Skeletal muscle satellite cell (primary cell): ENCODE measurements at regions not wholly inside any gene's neighbourhood (a gene's known extent, or its start where the extent isn't known, plus 50 kb on each side); places are given as distances from the start of the nearest gene placed in this dataset.
"Not testable (repeated sequence)": the region's sequence is repeated elsewhere in the genome, so short reads cannot be mapped to it uniquely, and the experiment has no call there.

Experiments
- H3K27me3 ChIP-seq: 2 replicates; pipeline ENCODE4 v1.7.0; 2013; ENCODE audit warnings: low read length; ENCODE audit not compliant: control insufficient read depth, insufficient read depth
- H3K36me3 ChIP-seq: 2 replicates; pipeline ENCODE4 v1.7.0; 2013; ENCODE audit warnings: mild to moderate bottlenecking, control low read depth, low read length; ENCODE audit not compliant: insufficient read depth
- H3K4me1 ChIP-seq: 2 replicates; pipeline ENCODE4 v1.7.0; 2013; ENCODE audit warnings: low read length; ENCODE audit not compliant: control insufficient read depth, insufficient read depth
- H3K4me2 ChIP-seq: 2 replicates; pipeline ENCODE4 v1.7.0; 2013; ENCODE audit warnings: mild to moderate bottlenecking, low read length
- H3K4me3 ChIP-seq: 2 replicates; pipeline ENCODE4 v1.7.0; 2013; ENCODE audit warnings: low read length
- H3K9ac ChIP-seq: 2 replicates; pipeline ENCODE4 v1.7.0; 2013; ENCODE audit warnings: mild to moderate bottlenecking, low read depth, low read length, moderate library complexity
- H3K9me3 ChIP-seq: replicated peaks from 2 replicates; pipeline ENCODE4 v1.7.0; 2013; ENCODE audit warnings: mild to moderate bottlenecking, control low read depth, low read length

- no peaks in the 10 kb centered on the region for H3K9me3 ChIP-seq
- H3K9ac ChIP-seq: no peak overlapping the region
- H3K4me1 ChIP-seq: no peaks in the 10 kb centered on the region
- H3K27me3 ChIP-seq: no peaks in the 10 kb centered on the region
- H3K36me3 ChIP-seq: no peaks in the 10 kb centered on the region
- H3K4me3 ChIP-seq: no peak overlapping the region
- H3K4me2 ChIP-seq: no peak overlapping the region
These were observed 1440.2 kb downstream of the ADGRL3 start for GRCh38 chr4:62640296-62640695.

- Histone ChIP-seq H3K9me3 (no peaks in the 10 kb centered on the region), H3K36me3 (no peaks in the 10 kb centered on the region), H3K4me1 (no peaks in the 10 kb centered on the region), H3K4me2 (no peak overlapping the region), H3K9ac (no peak overlapping the region), H3K4me3 (no peak overlapping the region), H3K27me3 (no peaks in the 10 kb centered on the region)
These were observed 1427.5 kb downstream of the ADGRL3 start for GRCh38 chr4:62627671-62628070.

- no peak overlapping the region for H3K4me2 ChIP-seq
- no peaks in the 10 kb centered on the region for H3K36me3 ChIP-seq
- no peak overlapping the region for H3K4me3 ChIP-seq
- no peak overlapping the region for H3K9ac ChIP-seq
- H3K4me1 ChIP-seq: no peaks in the 10 kb centered on the region
- no peaks in the 10 kb centered on the region for H3K9me3 ChIP-seq
- H3K27me3 ChIP-seq: no peaks in the 10 kb centered on the region
These were observed 1427.0 kb downstream of the ADGRL3 start for GRCh38 chr4:62627141-62627540.

DNA sequence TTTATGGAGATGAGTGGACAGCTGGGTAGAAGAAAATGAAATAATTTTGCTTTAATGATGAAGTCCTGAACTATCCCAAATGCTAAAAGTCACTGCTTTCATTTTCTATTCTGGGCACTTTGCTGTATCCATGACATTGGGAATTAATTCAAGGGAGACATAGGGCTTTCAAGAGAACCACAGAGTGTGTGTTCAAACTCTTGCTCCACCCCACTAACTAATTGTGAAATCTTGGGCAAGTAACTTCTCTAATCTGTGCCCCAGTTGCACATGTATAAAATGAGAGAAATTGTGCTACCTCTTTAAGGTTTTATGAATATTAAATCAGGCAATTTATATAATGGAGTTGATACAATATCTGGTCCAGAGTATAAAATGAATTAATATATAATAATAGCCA lies 1422.0 kb downstream of the ADGRL3 start:
- Histone ChIP-seq H3K27me3 (no peaks in the 10 kb centered on the region), H3K9me3 (no peaks in the 10 kb centered on the region), H3K36me3 (no peaks in the 10 kb centered on the region), H3K4me2 (no peak overlapping the region), H3K4me1 (no peaks in the 10 kb centered on the region), H3K9ac (no peak overlapping the region), H3K4me3 (no peak overlapping the region)

DNA sequence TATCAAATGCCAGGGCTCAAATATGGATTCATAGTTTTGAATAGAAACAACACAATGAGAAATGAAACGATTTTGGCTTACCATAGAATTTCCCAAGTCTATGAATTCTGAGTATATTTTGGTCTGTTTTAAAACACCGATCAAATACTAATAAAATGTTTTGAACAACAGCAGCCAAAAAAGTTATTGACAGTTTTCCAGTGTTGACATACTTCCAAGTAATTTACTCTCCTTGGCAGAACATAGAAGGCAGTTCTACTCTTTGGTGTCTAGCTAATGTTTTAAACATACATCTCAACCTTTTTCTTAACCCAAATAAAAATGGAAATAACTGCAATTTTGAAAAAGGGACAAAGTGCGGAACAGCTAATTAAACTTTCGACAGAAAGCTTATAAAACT lies 1419.8 kb downstream of the ADGRL3 start:
- Histone ChIP-seq H3K9me3 (no peaks in the 10 kb centered on the region), H3K4me1 (no peaks in the 10 kb centered on the region), H3K9ac (no peak overlapping the region), H3K36me3 (no peaks in the 10 kb centered on the region), H3K4me2 (no peak overlapping the region), H3K27me3 (no peaks in the 10 kb centered on the region), H3K4me3 (no peak overlapping the region)

DNA sequence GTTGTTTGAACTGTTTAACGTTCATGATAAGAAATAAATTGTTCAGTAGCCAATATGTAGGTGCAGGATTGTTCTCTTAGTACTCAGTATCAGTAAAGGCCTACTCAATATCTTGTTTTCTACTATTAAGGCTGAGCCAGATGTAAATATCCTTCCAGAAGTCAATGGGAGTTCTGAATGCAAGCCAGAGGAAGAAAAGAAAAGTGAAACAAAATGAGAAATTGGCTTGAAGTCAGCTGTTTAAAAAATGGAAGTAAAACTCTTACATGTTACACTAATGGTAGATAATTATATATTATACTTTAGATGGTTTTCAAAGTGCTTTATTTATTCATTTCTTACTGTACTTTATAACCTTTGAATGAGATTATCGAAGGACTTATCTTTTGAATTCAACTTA lies 1417.9 kb downstream of the ADGRL3 start:
- H3K27me3 ChIP-seq: no peaks in the 10 kb centered on the region
- H3K4me3 ChIP-seq: no peak overlapping the region
- no peaks in the 10 kb centered on the region for H3K36me3 ChIP-seq
- no peak overlapping the region for H3K4me2 ChIP-seq
- H3K9ac ChIP-seq: no peak overlapping the region
- H3K4me1 ChIP-seq: no peaks in the 10 kb centered on the region
- H3K9me3 ChIP-seq: no peaks in the 10 kb centered on the region

DNA sequence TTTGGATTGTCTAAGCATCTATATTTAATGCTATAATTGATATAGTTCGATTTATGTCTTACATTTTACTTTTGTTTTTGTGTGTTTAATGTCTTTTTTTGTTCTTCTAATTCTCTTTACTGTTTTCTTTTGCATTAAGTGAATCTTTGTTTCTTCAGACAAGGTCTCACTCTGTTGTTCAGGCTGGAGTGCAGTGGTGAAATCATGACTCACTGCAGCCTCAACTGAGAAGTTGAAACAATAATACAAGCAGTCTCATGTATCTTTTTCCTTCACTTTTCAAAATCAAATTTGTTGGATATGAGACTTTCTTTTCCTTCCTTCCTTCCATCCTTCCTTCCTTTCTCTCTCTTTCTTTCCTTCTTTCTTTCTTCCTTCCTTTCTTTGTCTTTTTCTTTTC lies 1401.6 kb downstream of the ADGRL3 start:
- Histone ChIP-seq H3K4me1 (no peaks in the 10 kb centered on the region), H3K27me3 (no peaks in the 10 kb centered on the region), H3K4me2 (no peak overlapping the region), H3K36me3 (no peaks in the 10 kb centered on the region), H3K9ac (no peak overlapping the region), H3K9me3 (no peaks in the 10 kb centered on the region), H3K4me3 (no peak overlapping the region)

GRCh38 chr4:62595265-62595664 lies 1395.1 kb downstream of the ADGRL3 start:
- not testable (repeated sequence) for H3K27me3 ChIP-seq, H3K4me3 ChIP-seq, H3K9ac ChIP-seq, H3K9me3 ChIP-seq, H3K36me3 ChIP-seq, H3K4me1 ChIP-seq, H3K4me2 ChIP-seq

- H3K4me1 ChIP-seq: no peaks in the 10 kb centered on the region
- H3K9ac ChIP-seq: no peak overlapping the region
- no peak overlapping the region for H3K4me3 ChIP-seq
- no peaks in the 10 kb centered on the region for H3K9me3 ChIP-seq
- H3K36me3 ChIP-seq: no peaks in the 10 kb centered on the region
- no peak overlapping the region for H3K4me2 ChIP-seq
- no peaks in the 10 kb centered on the region for H3K27me3 ChIP-seq
These were observed 1391.6 kb downstream of the ADGRL3 start for GRCh38 chr4:62591756-62592155.

DNA sequence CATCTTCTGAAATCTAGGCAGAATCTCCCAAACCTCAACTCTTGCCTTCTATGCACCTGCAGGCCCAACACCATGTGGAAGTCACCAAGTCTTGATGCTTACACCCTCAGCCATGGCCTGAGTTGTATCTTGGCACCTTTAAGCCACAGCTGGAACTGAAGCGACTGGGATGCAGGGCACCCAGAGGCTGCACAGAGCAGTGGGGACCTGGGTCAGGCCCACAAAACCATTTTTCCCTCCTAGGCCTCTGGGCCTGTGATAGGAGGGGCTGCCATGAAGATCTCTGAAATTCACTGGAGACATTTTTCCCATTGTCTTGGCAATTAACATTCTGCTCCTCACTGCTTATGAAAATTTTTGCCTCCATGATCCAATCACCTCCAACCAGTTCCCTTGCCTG lies 1388.5 kb downstream of the ADGRL3 start:
- Histone ChIP-seq H3K9me3 (no peaks in the 10 kb centered on the region), H3K27me3 (no peaks in the 10 kb centered on the region), H3K9ac (no peak overlapping the region), H3K36me3 (no peaks in the 10 kb centered on the region), H3K4me2 (no peak overlapping the region), H3K4me1 (no peaks in the 10 kb centered on the region), H3K4me3 (no peak overlapping the region)

DNA sequence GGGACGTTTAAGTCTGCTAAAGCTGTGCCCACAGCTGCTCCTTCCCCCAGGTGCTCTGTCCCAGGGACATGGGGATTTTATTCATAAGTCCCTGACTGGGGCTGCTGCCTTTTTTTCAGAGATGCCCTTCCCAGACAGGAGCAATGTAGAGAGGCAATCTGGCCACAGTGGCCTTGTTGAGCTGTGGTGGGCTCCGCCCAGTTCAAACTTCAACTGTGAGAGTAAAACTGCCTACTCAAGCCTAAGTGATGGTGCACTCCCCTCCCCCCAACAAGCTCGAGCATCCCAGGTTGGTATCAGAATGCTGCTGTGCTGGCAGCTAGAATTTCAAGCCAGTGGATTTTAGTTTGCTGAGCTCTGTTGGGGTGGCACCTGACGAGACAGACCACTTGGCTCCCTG lies 1371.4 kb downstream of the ADGRL3 start:
- Histone ChIP-seq H3K4me2 (no peak overlapping the region), H3K9ac (no peak overlapping the region), H3K27me3 (no peaks in the 10 kb centered on the region), H3K36me3 (no peaks in the 10 kb centered on the region), H3K4me3 (no peak overlapping the region), H3K4me1 (no peaks in the 10 kb centered on the region), H3K9me3 (no peaks in the 10 kb centered on the region)

DNA sequence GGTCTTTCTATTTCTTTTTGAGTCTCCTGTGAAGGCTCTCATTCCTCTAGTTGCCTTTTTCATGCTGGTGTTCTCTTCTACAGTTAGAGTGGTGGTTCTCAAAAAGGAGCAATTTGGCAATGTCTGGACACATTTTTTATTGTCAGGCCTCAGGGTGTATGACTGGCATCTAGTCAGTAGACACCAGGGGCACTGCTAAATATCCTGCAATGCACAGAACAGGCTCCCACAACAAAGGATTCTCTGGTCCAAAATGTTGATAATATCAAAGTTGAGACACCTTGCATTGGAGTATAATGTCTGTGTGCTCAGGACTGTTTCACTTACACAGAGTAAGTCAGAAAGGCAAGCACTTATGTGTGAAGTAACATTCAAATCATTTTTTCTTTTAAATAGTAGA lies 1360.7 kb downstream of the ADGRL3 start:
- Histone ChIP-seq H3K9me3 (no peaks in the 10 kb centered on the region), H3K4me2 (no peak overlapping the region), H3K4me1 (no peaks in the 10 kb centered on the region), H3K36me3 (no peaks in the 10 kb centered on the region), H3K27me3 (no peaks in the 10 kb centered on the region), H3K9ac (no peak overlapping the region), H3K4me3 (no peak overlapping the region)

- no peaks in the 10 kb centered on the region for H3K4me1 ChIP-seq
- no peaks in the 10 kb centered on the region for H3K36me3 ChIP-seq
- H3K9me3 ChIP-seq: no peaks in the 10 kb centered on the region
- no peaks in the 10 kb centered on the region for H3K27me3 ChIP-seq
- H3K4me2 ChIP-seq: no peak overlapping the region
- H3K9ac ChIP-seq: no peak overlapping the region
- no peak overlapping the region for H3K4me3 ChIP-seq
These were observed 1350.0 kb downstream of the ADGRL3 start for GRCh38 chr4:62550121-62550520.
